GM19239 (cell line): ENCODE measurements at regions not wholly inside any gene's neighbourhood (a gene's known extent, or its start where the extent isn't known, plus 50 kb on each side); places are given as distances from the start of the nearest gene placed in this dataset.

Source experiments
- DNase-seq: peaks from one replicate; pipeline ENCODE4 v3.0.0; 2011; ENCODE audit warnings: low spot score; ENCODE audit not compliant: insufficient read length
- FAIRE-seq: peaks from 2 replicates; lab custom pipeline; 2011; peaks lifted over from hg19 to GRCh38; lab: Jason Lieb, UNC

GRCh38 chr16:77589071-77589765 lies 133.1 kb upstream of the NUDT7 start:
- DNase-seq, result no peak
- FAIRE-seq, result no peak

- DNase-seq (no peak), FAIRE-seq (no peak)
Observed at GRCh38 chr16:77590707-77591106, 131.6 kb upstream of the NUDT7 start.

- no peak for FAIRE-seq
- DNase-seq, result no peak
Observed at GRCh38 chr16:77591347-77591746, 131.0 kb upstream of the NUDT7 start.

GRCh38 chr16:77592021-77592420 lies 130.3 kb upstream of the NUDT7 start:
- DNase-seq (no peak), FAIRE-seq (no peak)

GRCh38 chr16:77594057-77594456 lies 128.3 kb upstream of the NUDT7 start:
- no peak for FAIRE-seq
- no peak for DNase-seq

GRCh38 chr16:77594799-77595596 lies 127.3 kb upstream of the NUDT7 start:
- DNase-seq (no peak), FAIRE-seq (no peak)

GRCh38 chr16:77596261-77596660 lies 126.1 kb upstream of the NUDT7 start:
- DNase-seq (no peak), FAIRE-seq (no peak)

- peak; percentile 21 for FAIRE-seq
- DNase-seq, result peak; percentile 10
Observed at GRCh38 chr16:77599793-77600415, 122.4 kb upstream of the NUDT7 start.

GRCh38 chr16:77600555-77600954 lies 121.8 kb upstream of the NUDT7 start:
- no peak for DNase-seq
- FAIRE-seq, result no peak

- FAIRE-seq, result no peak
- DNase-seq, result no peak
Observed at GRCh38 chr16:77603656-77604055, 118.7 kb upstream of the NUDT7 start.

- FAIRE-seq (no peak), DNase-seq (no peak)
Observed at GRCh38 chr16:77610496-77610895, 111.8 kb upstream of the NUDT7 start.

- FAIRE-seq (no peak), DNase-seq (no peak)
Observed at GRCh38 chr16:77611386-77611785, 110.9 kb upstream of the NUDT7 start.

- FAIRE-seq, result no peak
- no peak for DNase-seq
Observed at GRCh38 chr16:77612596-77612995, 109.7 kb upstream of the NUDT7 start.

GRCh38 chr16:77613095-77613494 lies 109.2 kb upstream of the NUDT7 start:
- FAIRE-seq (no peak), DNase-seq (no peak)

- FAIRE-seq (no peak), DNase-seq (no peak)
Observed at GRCh38 chr16:77617553-77617952, 104.8 kb upstream of the NUDT7 start.

- FAIRE-seq (no peak), DNase-seq (no peak)
Observed at GRCh38 chr16:77617996-77618395, 104.3 kb upstream of the NUDT7 start.

GRCh38 chr16:77618951-77619350 lies 103.4 kb upstream of the NUDT7 start:
- DNase-seq, result no peak
- no peak for FAIRE-seq

GRCh38 chr16:77624085-77624484 lies 98.2 kb upstream of the NUDT7 start:
- FAIRE-seq, result no peak

GRCh38 chr16:77636615-77637014 lies 85.7 kb upstream of the NUDT7 start:
- DNase-seq (no peak), FAIRE-seq (no peak)

More at GRCh38 chr16:77624085-77624484, 98.2 kb upstream of the NUDT7 start:
- no peak for DNase-seq

GRCh38 chr16:77637940-77638339 lies 84.4 kb upstream of the NUDT7 start:
- no peak for FAIRE-seq
- no peak for DNase-seq

GRCh38 chr16:77643176-77643575 lies 79.1 kb upstream of the NUDT7 start:
- no peak for DNase-seq
- FAIRE-seq, result no peak
